HK-2 (cell line): ENCODE measurements at regions not wholly inside any gene's neighbourhood (a gene's known extent, or its start where the extent isn't known, plus 50 kb on each side); places are given as distances from the start of the nearest gene placed in this dataset.

ENCODE experiments used
- DNase-seq: peaks from one replicate; pipeline ENCODE4 v3.0.0-alpha.2; 2018; ENCODE audit not compliant: unreplicated experiment

- DNase-seq, result no peak
Measured at GRCh38 chr17:77885678-77886386, 72.7 kb upstream of the TNRC6C start.

GRCh38 chr17:77886387-77886728 lies 72.1 kb upstream of the TNRC6C start:
- DNase-seq, result no peak

- no peak for DNase-seq
Measured at GRCh38 chr17:77887110-77887463, 71.4 kb upstream of the TNRC6C start.

- peak; percentile 55 for DNase-seq
Measured at GRCh38 chr17:77887464-77888241, 70.8 kb upstream of the TNRC6C start.

GRCh38 chr17:77888242-77889134 lies 70.0 kb upstream of the TNRC6C start:
- DNase-seq, result no peak

- no peak for DNase-seq
Measured at GRCh38 chr17:77889135-77889505, 69.4 kb upstream of the TNRC6C start.

- no peak for DNase-seq
Measured at GRCh38 chr17:77889866-77890760, 68.4 kb upstream of the TNRC6C start.

- DNase-seq, result no peak
Measured at GRCh38 chr17:77890771-77891170, 67.7 kb upstream of the TNRC6C start.

- no peak for DNase-seq
Measured at GRCh38 chr17:77891602-77892001, 66.9 kb upstream of the TNRC6C start.

GRCh38 chr17:77892031-77892430 lies 66.5 kb upstream of the TNRC6C start:
- no peak for DNase-seq

- no peak for DNase-seq
Measured at GRCh38 chr17:77892469-77893143, 65.9 kb upstream of the TNRC6C start.

GRCh38 chr17:77893144-77894044 lies 65.1 kb upstream of the TNRC6C start:
- DNase-seq, result no peak

- no peak for DNase-seq
Measured at GRCh38 chr17:77894126-77894956, 64.2 kb upstream of the TNRC6C start.

GRCh38 chr17:77897741-77898301 lies 60.7 kb upstream of the TNRC6C start:
- DNase-seq, result no peak

GRCh38 chr17:77898521-77899434 lies 59.7 kb upstream of the TNRC6C start:
- no peak for DNase-seq

- DNase-seq, result no peak
Measured at GRCh38 chr17:77899498-77899897, 59.0 kb upstream of the TNRC6C start.

GRCh38 chr17:77901481-77901880 lies 57.0 kb upstream of the TNRC6C start:
- no peak for DNase-seq

- no peak for DNase-seq
Measured at GRCh38 chr17:77905266-77905665, 53.2 kb upstream of the TNRC6C start.
